AG09319 (cell line): ENCODE measurements at regions not wholly inside any gene's neighbourhood (a gene's known extent, or its start where the extent isn't known, plus 50 kb on each side); places are given as distances from the start of the nearest gene placed in this dataset.

ENCODE experiments used
- DNase-seq: peaks from one replicate; pipeline ENCODE4 v3.0.0-alpha.2; 2010; ENCODE audit warnings: low read depth; ENCODE audit errors: extremely low read depth
- CTCF ChIP-seq: IDR thresholded peaks from 2 replicates; pipeline ENCODE4 v1.5.1; 2011; ENCODE audit warnings: low read depth, mild to moderate bottlenecking, inconsistent platforms, low read length, moderate library complexity

DNA sequence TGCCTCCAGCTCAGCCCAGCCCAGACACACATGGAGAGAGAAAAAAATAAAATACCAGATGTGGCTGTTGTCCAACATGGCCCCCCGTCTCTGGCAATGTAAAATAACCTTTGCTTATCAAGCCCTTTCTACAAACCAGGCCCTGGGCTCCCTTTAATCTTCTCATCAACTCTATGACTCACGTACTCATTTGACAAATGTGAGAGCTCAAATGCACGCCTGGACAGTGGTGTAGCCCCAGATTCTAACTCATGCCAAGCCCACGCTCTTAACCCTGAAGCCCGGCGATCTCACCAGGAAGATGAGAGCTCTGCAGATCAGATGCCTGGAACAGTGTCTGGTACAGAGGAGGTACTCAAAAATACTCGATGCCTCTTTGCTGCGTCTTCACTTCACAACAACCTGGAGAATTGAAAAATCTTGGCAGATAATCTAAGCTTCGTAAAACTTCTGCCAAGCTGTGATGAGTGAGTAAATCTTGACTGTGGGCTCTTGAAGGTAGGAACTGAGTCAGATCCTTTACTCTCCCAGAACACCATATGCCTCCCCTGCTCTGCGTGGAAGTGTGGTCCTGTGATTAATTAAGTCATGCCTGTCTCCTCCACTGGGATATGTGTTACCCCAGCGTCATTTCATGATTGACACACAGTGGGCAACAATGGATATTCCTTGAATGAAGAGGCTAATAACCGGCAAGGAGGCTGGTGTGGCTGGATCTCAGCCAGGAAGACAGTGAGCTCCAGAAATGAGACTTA, 102.0 kb upstream of the FSTL4 start:
- TF ChIP-seq CTCF, result no peak
- no peak for DNase-seq

GRCh38 chr5:133713751-133714150, 101.4 kb upstream of the FSTL4 start:
- no peak for DNase-seq
- TF ChIP-seq CTCF, result no peak

DNA sequence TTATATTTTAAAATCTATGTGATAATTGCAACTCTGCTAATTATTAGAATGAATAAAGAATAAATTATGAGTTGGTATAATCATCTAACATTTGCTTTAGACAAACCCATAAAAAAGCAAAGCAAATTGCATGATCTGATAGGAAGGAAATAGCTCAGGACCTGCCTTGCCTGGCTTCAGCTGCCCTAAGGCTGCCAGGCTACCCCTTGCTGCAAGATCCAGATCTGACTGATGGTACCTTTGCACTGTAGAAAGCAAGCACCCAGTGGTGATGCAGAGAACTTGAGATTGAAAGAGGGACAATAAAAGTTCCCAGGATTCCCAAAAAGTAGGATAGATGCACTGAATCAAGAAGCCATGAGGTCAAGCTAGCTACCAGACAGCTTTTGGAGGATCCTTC, 100.9 kb upstream of the FSTL4 start:
- no peak for DNase-seq
- no peak for TF ChIP-seq CTCF

GRCh38 chr5:133712562-133712961, 100.2 kb upstream of the FSTL4 start:
- TF ChIP-seq CTCF, result no peak
- no peak for DNase-seq

DNA sequence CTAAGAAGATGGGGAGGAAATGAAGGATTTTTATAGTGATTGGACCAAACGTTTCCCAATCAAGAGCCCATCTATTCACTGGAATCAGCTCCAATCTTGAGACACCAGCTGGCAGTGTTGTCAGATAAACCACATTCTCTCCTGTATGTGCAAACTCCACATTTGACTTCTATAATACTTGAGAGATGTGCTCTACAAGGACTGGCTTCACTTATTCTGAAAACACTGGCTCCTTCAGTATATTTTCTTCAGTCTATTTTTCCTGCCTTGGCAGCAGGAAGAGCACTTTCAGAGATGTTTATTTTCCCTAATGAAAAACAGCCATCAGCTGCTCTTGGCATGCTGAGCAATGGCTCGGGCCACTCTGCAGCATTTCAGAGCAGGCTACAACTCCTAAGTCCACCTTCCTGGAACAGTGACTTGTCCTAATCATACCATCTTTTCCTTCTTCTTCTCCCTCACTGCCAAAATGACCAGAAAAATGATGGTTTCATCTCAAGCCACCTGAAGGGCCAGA, 96.9 kb upstream of the FSTL4 start:
- peak; percentile 15 for DNase-seq
- no peak; the same call in 1 of the 2 replicates for TF ChIP-seq CTCF

GRCh38 chr5:133708331-133708850, 96.0 kb upstream of the FSTL4 start:
- DNase-seq, result no peak
- TF ChIP-seq CTCF, result no peak

GRCh38 chr5:133707629-133708028, 95.3 kb upstream of the FSTL4 start:
- no peak for TF ChIP-seq CTCF
- no peak for DNase-seq
